Neural cell (in vitro differentiated cells): ENCODE measurements at regions not wholly inside any gene's neighbourhood (a gene's known extent, or its start where the extent isn't known, plus 50 kb on each side); places are given as distances from the start of the nearest gene placed in this dataset.

Source experiments
- CTCF ChIP-seq: fragments of 450-650 bp; IDR thresholded peaks from 2 replicates; pipeline ENCODE4 v1.5.1; 2014; ENCODE audit warnings: antibody characterized with exemption, mild to moderate bottlenecking, moderate library complexity; ENCODE audit not compliant: poor library complexity, severe bottlenecking
- RAD21 ChIP-seq: fragments of 450-650 bp; conservative IDR thresholded peaks from 2 replicates; pipeline ENCODE4 v1.6.1; 2014; ENCODE audit warnings: antibody characterized with exemption, mild to moderate bottlenecking, moderate library complexity
- SMC3 ChIP-seq: fragments of 450-650 bp; conservative IDR thresholded peaks from 2 replicates; pipeline ENCODE4 v1.6.1; 2014; ENCODE audit warnings: antibody characterized with exemption, mild to moderate bottlenecking, moderate library complexity; ENCODE audit not compliant: poor library complexity
- TAF1 ChIP-seq: IDR thresholded peaks from 2 replicates; pipeline ENCODE4 v1.6.1; 2012; ENCODE audit warnings: low read depth

GRCh38 chr7:12805957-12806356, 118.5 kb downstream of the ARL4A start:
- TF ChIP-seq CTCF (no peak), TAF1 (no peak), SMC3 (no peak), RAD21 (no peak)
